Ovary (tissue), 7 donors: ENCODE measurements at regions not wholly inside any gene's neighbourhood (a gene's known extent, or its start where the extent isn't known, plus 50 kb on each side); places are given as distances from the start of the nearest gene placed in this dataset.
"Not testable (repeated sequence)": the region's sequence is repeated elsewhere in the genome, so short reads cannot be mapped to it uniquely, and the experiment has no call there.

Source experiments
- DNase-seq, 5 donors: peaks; one replicate each; pipeline ENCODE4 v3.0.0-alpha.2; 2019 to 2020
- H3K27ac ChIP-seq, 2 donors: fragments of 200-600 bp; one replicate each; pipeline versions ENCODE4 v1.5.1 to v1.8.0; 2019 to 2022
- H3K27me3 ChIP-seq: fragments of 200-600 bp; one replicate; pipeline ENCODE4 v1.8.0; 2022
- H3K36me3 ChIP-seq: fragments of 200-600 bp; sonication (generic); one replicate; pipeline ENCODE4 v1.5.1; 2019
- H3K4me1 ChIP-seq: one replicate; pipeline ENCODE4 v1.8.1; 2013; ENCODE audit warnings: mild to moderate bottlenecking, moderate library complexity; ENCODE audit not compliant: insufficient read depth
- H3K4me3 ChIP-seq: fragments of 200-600 bp; sonication (generic); one replicate; pipeline ENCODE4 v1.5.1; 2017
- H3K9me3 ChIP-seq, 2 donors: fragments of 200-600 bp in 1 of 2; sonication (generic) in 1 of 2; one replicate each; pipeline versions ENCODE4 v1.5.1 to v1.8.1; 2013 to 2019; ENCODE audit warnings: mild to moderate bottlenecking in 1 of 2, moderate library complexity in 1 of 2
- CTCF ChIP-seq, 3 donors: fragments of 450-650 bp in 2 of 3; fragments of 200-600 bp in 1 of 3; IDR thresholded peaks; one replicate each; pipeline versions ENCODE4 v1.5.1 to v1.8.0; 2016 to 2022; ENCODE audit warnings: antibody characterized with exemption in 3 of 3, mild to moderate bottlenecking in 1 of 3
- EP300 ChIP-seq: sonication (generic); formaldehyde crosslinking; IDR thresholded peaks from one replicate; pipeline ENCODE4 v1.6.1; 2017; ENCODE audit warnings: antibody characterized with exemption
- POLR2A ChIP-seq: fragments of 450-650 bp; IDR thresholded peaks from one replicate; pipeline ENCODE4 v1.6.1; 2017; ENCODE audit warnings: antibody characterized with exemption, mild to moderate bottlenecking, moderate library complexity
- WGBS, 3 donors: extraction: QIAGEN DNeasy Blood & Tissue Kit in 1 of 3; methylation state at CpG; one replicate each; pipeline versions ENCODE4 v1.1.5 to v1.1.7; 2013 to 2017; 5-methylcytosine and 5-hydroxymethylcytosine counted together
- intact Hi-C, 4 donors: fragments of 100-400 bp; cut with DNase I; formaldehyde crosslinking; loops; one replicate each; pipeline versions ENCODE4 v1.11.0 to v1.15.1; 2022 to 2023
- donor health status: DM: no; HTN: no; CAD: no; lungs with moderate emphysema.
- donor health status: DM: no; HTN: no; CAD: no.
- donor health status: Bipolar disorder and iron deficiency.
- donor health status: DM: no; HTN: no; CAD: no.
- donor health status: DM: yes; HTN: yes; CAD: no.

GRCh38 chr4:26239801-26240200 lies 81.0 kb upstream of the RBPJ start:
- Histone ChIP-seq H3K4me3 (no peak overlapping the region), H3K27me3 (no peaks in the 10 kb centered on the region), H3K9me3 (no peaks in the 10 kb centered on the region), H3K4me1 (no peaks in the 10 kb centered on the region), H3K27ac (no peak overlapping the region), H3K36me3 (no peaks in the 10 kb centered on the region)
- TF ChIP-seq CTCF (IDR thresholded peaks at IDR 0.05) (no peak), EP300 (no peak)
- intact Hi-C loops: no loop called here
- DNase-seq: no peak
- 83 to 95% (median 93%) methylated on average over 5 of the region's 5 CpGs for WGBS, 3 donors

GRCh38 chr4:26241179-26241578 lies 79.6 kb upstream of the RBPJ start:
- Histone ChIP-seq H3K9me3 (no peaks in the 10 kb centered on the region), H3K27ac (no peak overlapping the region), H3K4me1 (no peaks in the 10 kb centered on the region), H3K36me3 (no peaks in the 10 kb centered on the region), H3K27me3 (no peaks in the 10 kb centered on the region), H3K4me3 (no peak overlapping the region)
- intact Hi-C loops: no loop called here
- no peak for TF ChIP-seq CTCF (IDR thresholded peaks at IDR 0.05)
- WGBS, 3 donors: 74 to 85% (median 83%) methylated on average over 4 of the region's 4 CpGs
- no peak for DNase-seq

- no peaks in the 10 kb centered on the region for H3K27me3 ChIP-seq
Measured at GRCh38 chr4:26242451-26242850, 78.4 kb upstream of the RBPJ start.

GRCh38 chr4:26244138-26244537 lies 76.7 kb upstream of the RBPJ start:
- H3K4me1 ChIP-seq, H3K36me3 ChIP-seq, intact Hi-C loops, H3K27me3 ChIP-seq, H3K9me3 ChIP-seq, H3K27ac ChIP-seq, H3K4me3 ChIP-seq, DNase-seq: not testable (repeated sequence)
- whole genome bisulfite sequencing, 3 donors: 0 to 4% (median 0%) methylated on average over 1 of the region's 1 CpG

More at GRCh38 chr4:26242451-26242850, 78.4 kb upstream of the RBPJ start:
- TF ChIP-seq EP300 (no peak), POLR2A (no peak), CTCF (IDR thresholded peaks at IDR 0.05) (no peak)
- Histone ChIP-seq H3K4me1 (no peaks in the 10 kb centered on the region), H3K27ac (no peak overlapping the region), H3K36me3 (no peaks in the 10 kb centered on the region), H3K4me3 (no peak overlapping the region), H3K9me3 (no peaks in the 10 kb centered on the region)
- no peak for DNase-seq
- intact Hi-C loops: no loop called here

DNA sequence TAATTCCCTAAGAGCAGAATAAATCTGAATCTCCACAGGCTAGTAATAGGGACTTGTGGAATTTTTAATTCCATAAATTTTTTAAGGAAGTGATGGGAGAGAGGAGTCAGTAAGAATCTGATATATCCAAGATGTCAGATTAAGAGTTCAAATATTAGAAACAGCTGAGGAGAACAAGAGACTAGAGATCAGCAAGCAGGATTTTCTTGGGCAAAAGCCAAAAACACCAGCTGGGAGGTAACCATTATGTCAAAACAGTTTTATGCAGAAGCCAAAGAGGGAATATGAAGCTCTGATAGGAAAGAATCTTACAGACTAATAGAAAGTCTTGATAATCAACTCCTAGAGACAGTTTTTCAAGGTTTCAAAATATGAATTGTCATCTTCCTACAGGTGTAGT lies 72.2 kb upstream of the RBPJ start:
- Histone ChIP-seq H3K36me3 (no peaks in the 10 kb centered on the region), H3K27ac (no peak overlapping the region), H3K9me3 (no peaks in the 10 kb centered on the region), H3K4me1 (no peaks in the 10 kb centered on the region), H3K27me3 (no peaks in the 10 kb centered on the region), H3K4me3 (no peak overlapping the region)
- TF ChIP-seq EP300 (no peak), CTCF (IDR thresholded peaks at IDR 0.05) (no peak), POLR2A (no peak)
- DNase-seq: peak in 4 of 5 donors; percentile 24 to 47 (median 40)
- intact Hi-C loops: no loop called here
